Skeletal muscle tissue (tissue), 3 donors: ENCODE measurements at regions not wholly inside any gene's neighbourhood (a gene's known extent, or its start where the extent isn't known, plus 50 kb on each side); places are given as distances from the start of the nearest gene placed in this dataset.

Experiments used
- H3K27ac ChIP-seq: one replicate; pipeline ENCODE4 v1.7.0; 2013; ENCODE audit warnings: mild to moderate bottlenecking, low read depth, low read length, inconsistent platforms
- H3K27me3 ChIP-seq, 3 donors: one replicate each; pipeline ENCODE4 v1.7.0; 2013; ENCODE audit warnings: low read length in 3 of 3; ENCODE audit not compliant: control insufficient read depth in 3 of 3, insufficient read depth in 3 of 3
- H3K36me3 ChIP-seq, 3 donors: one replicate each; pipeline ENCODE4 v1.7.0; 2013; ENCODE audit warnings: low read length in 3 of 3; ENCODE audit not compliant: control insufficient read depth in 3 of 3, insufficient read depth in 3 of 3
- H3K4me1 ChIP-seq, 3 donors: one replicate each; pipeline ENCODE4 v1.7.0; 2013; ENCODE audit warnings: low read length in 3 of 3, mild to moderate bottlenecking in 3 of 3; ENCODE audit not compliant: control insufficient read depth in 3 of 3, insufficient read depth in 3 of 3
- H3K4me3 ChIP-seq, 3 donors: one replicate each; pipeline ENCODE4 v1.7.0; 2013; ENCODE audit warnings: low read length in 3 of 3
- H3K9ac ChIP-seq, 3 donors: one replicate each; pipeline ENCODE4 v1.7.0; 2013; ENCODE audit warnings: low read length in 3 of 3, mild to moderate bottlenecking in 3 of 3, moderate library complexity in 2 of 3, low read depth in 1 of 3
- H3K9me3 ChIP-seq, 3 donors: one replicate each; pipeline ENCODE4 v1.7.0; 2013; ENCODE audit warnings: low read length in 3 of 3; ENCODE audit not compliant: control insufficient read depth in 3 of 3
- donor health status: Osteomylitis.

DNA sequence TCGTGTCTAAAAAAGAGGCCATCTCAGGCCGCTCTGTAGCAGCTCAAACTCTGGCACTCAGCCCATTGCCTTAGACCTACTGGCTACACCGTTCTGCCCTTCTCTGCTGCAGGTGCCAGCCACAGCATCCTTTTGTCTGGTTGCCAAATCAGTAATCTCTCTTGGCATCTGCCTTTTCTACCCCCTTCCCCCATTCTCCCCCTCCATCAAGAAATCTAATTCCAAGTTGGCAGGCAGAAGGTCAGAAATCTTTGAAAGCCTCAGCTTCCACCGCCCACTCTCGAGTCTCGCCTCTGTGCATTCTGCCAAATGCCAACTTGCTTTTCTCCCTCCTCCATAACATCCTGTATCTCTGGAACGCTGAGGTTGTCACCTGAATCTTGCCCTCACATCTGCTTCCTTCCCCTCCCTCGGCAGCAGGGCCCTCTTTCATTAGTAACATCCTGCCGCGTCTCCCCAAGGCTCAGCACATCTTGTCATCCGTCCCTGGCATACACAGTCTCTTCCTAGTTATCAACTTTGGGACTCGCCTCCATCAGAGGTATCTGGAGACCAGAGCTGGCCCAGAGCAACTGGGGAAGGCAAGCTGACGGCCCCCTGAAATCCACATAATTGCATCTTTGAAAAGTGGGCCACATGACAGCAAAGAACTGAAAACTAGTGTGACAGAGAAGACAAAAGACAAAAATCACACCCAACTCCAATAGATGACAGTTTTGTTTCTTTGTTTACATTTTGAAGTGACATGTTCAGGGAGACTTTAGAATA, 312.0 kb upstream of the CCDC54 start:
- H3K27ac ChIP-seq, result no peak overlapping the region

DNA sequence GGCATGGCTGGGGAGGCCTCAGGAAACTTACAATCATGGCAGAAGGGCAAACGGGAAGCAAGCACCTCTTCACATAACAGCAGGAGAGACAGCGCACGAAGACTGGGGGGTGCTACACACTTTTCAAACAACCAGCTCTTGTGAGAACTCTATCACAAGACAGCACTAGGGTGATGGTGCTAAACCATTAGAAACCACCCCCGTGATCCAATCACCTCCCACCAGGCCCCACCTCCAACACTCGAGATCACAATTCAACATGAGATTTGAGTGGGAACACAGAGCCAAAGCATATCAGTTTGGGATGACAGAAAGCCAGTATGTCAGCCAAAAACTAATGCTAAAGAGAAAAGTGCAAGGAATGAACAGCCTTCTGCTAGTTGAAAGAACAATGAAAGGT, 309.8 kb upstream of the CCDC54 start:
- Histone ChIP-seq H3K27ac (no peak overlapping the region), H3K9ac (no peak overlapping the region), H3K9me3 (no peaks in the 10 kb centered on the region), H3K4me1 (peaks cover 2 to 8% (median 5%) of the 10 kb centered on the region in 3 donors), H3K27me3 (no peaks in the 10 kb centered on the region), H3K4me3 (no peak overlapping the region), H3K36me3 (no peaks in the 10 kb centered on the region)

More for the DNA sequence above, 312.0 kb upstream of the CCDC54 start:
- H3K4me3 ChIP-seq, result no peak overlapping the region
- no peaks in the 10 kb centered on the region for H3K27me3 ChIP-seq
- no peak overlapping the region for H3K9ac ChIP-seq
- no peaks in the 10 kb centered on the region for H3K9me3 ChIP-seq
- no peaks in the 10 kb centered on the region for H3K36me3 ChIP-seq
- H3K4me1 ChIP-seq, result peaks cover 2 to 8% (median 5%) of the 10 kb centered on the region in 3 donors

DNA sequence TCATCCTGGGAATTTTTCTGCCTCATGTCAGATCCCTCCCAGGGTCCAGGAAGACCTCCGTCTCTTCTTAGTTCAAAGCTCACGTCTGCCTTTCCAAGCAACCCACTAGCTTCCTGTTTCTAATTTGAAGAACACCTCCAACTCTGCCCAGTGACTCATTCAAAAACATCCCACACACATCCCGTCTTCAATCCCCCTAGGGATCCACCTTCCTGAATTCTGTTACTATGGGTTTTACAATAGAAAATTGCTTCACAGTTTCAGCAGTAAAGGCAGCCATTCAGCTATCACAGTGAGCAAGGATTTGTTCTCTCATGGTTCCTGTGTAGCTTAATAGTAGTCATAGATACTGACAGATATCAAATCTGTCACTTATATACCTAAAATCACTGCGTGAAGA, 308.3 kb upstream of the CCDC54 start:
- Histone ChIP-seq H3K9me3 (no peaks in the 10 kb centered on the region), H3K4me1 (peaks cover 2 to 5% (median 5%) of the 10 kb centered on the region in 3 donors), H3K36me3 (no peaks in the 10 kb centered on the region), H3K9ac (no peak overlapping the region), H3K27me3 (no peaks in the 10 kb centered on the region), H3K27ac (no peak overlapping the region), H3K4me3 (no peak overlapping the region)

DNA sequence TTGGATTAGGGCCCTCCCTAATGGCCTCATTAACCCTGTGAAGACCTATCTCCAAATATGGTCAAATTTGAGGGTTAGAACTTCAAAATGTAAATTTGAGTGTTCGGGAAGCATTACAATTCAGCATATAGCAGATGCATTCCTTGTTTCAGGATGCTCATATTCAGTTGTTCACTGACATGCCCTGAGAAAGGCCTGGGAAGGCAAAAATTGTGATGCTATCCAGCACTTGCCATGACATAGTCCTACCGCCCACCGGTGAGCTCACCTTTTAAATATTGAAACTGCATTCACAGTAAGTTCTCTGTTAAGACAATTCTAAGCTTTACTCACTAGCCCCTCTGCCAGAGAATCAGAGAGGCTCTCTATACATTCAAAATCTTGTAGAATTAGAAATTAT, 300.3 kb upstream of the CCDC54 start:
- H3K36me3 ChIP-seq, result no peaks in the 10 kb centered on the region
- H3K9me3 ChIP-seq, result no peaks in the 10 kb centered on the region
- H3K4me1 ChIP-seq, result no peaks in the 10 kb centered on the region
- no peaks in the 10 kb centered on the region for H3K27me3 ChIP-seq
- no peak overlapping the region for H3K4me3 ChIP-seq
- no peak overlapping the region for H3K9ac ChIP-seq
- H3K27ac ChIP-seq, result no peak overlapping the region

DNA sequence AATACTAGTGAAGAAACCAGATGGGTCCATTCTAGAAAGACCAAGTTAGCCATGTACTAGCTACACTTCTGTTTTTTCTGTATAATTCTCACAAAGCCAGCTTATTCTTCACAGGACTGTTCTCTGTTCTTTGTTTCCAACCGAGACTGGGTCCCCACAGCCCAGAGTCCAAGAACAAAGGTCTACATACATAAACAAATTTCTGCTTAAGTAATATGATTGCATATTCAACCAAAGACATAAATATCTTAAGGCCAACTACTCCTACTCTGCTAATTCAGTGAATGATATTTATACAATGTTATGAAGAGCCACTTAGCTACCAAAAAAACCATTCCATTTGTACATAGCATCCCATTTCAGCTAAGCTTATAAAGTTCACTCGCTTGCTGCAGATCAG, 299.8 kb upstream of the CCDC54 start:
- Histone ChIP-seq H3K9me3 (no peaks in the 10 kb centered on the region), H3K4me1 (no peaks in the 10 kb centered on the region), H3K4me3 (no peak overlapping the region), H3K36me3 (no peaks in the 10 kb centered on the region), H3K27ac (no peak overlapping the region), H3K27me3 (no peaks in the 10 kb centered on the region), H3K9ac (no peak overlapping the region)

DNA sequence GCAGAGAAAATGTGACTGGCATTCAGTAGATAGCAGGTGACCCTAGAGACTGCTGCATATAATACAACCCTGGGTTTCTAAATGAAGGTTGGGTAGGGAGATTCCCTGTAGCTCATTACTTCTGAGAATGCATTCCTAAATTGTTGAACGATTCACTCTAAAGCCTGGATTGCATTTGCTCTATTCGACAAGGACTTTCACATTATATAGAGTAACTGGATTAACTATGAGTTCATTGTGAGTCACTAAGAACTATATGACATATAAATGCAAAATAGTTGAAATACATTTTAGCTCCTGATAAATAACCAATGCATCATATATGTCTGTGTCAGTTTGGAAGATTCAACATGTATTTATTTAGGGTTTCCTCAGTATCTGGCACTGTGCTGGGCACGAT, 294.7 kb upstream of the CCDC54 start:
- no peaks in the 10 kb centered on the region for H3K9me3 ChIP-seq
- no peaks in the 10 kb centered on the region for H3K36me3 ChIP-seq
- H3K9ac ChIP-seq, result no peak overlapping the region
- H3K27me3 ChIP-seq, result no peaks in the 10 kb centered on the region
- no peak overlapping the region for H3K27ac ChIP-seq
- no peak overlapping the region for H3K4me3 ChIP-seq
- H3K4me1 ChIP-seq, result no peaks in the 10 kb centered on the region

DNA sequence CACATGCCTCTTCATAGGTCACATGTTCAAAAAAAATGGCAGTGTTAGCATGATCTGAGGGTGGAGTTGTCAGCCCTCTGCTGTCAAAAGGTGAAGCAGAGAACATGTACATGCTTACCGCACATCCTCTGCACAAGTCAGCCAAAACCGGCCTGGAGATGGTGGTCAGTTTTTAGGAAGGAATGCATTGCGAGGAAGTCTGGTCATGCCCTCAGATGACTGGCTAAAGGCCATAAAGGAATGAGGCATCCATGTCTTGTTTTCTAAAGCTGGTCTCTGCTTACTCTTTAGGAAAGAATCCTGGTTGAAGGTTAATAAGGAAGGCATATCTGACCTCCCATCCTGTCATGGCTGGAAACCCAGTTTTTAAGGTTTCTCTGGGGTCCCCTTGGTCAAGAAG, 292.0 kb upstream of the CCDC54 start:
- Histone ChIP-seq H3K27ac (no peak overlapping the region), H3K36me3 (no peaks in the 10 kb centered on the region), H3K9ac (no peak overlapping the region), H3K4me3 (no peak overlapping the region), H3K4me1 (no peaks in the 10 kb centered on the region), H3K27me3 (no peaks in the 10 kb centered on the region), H3K9me3 (no peaks in the 10 kb centered on the region)

DNA sequence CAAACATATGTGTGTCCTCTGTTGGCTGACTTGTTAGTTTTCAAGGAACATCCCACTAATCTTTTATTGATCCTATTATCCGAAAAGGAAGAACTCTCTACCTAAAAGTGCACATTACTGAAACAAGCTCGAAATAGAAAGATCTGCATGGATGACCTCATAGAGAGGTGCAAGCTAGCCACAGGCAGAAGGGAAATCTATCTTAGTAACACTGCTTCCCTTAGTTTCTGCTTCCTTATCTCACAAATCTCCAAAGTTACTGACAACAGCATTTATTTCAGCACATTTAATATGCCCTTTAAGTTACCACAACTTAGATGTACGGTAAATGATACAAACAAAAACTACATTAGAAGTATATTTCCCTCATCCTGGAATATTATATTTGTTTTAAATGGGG, 285.1 kb upstream of the CCDC54 start:
- no peaks in the 10 kb centered on the region for H3K4me1 ChIP-seq
- H3K9ac ChIP-seq, result no peak overlapping the region
- no peaks in the 10 kb centered on the region for H3K27me3 ChIP-seq
- no peak overlapping the region for H3K27ac ChIP-seq
- no peaks in the 10 kb centered on the region for H3K36me3 ChIP-seq
- no peak overlapping the region for H3K4me3 ChIP-seq
- peaks cover 0 to 3% (median 0%) of the 10 kb centered on the region in 3 donors for H3K9me3 ChIP-seq

DNA sequence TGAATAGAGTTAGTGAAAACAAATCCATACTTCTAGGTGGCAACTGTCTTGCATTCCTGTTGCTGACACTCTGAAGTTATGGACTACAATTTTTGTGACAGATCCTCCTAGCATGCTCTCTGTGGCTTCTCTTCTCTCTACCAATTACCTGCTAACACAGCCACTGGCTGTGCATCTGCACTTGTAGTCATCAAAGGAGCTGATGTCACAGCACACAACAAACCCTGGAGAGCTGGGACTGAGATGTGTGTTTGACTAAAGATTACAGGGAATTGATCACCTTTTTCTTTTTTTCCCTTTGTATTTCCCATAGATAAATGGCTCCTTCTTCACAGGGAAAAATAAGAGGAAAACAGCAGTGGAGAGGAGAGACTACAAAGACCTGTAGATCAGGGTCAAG, 278.4 kb upstream of the CCDC54 start:
- Histone ChIP-seq H3K27ac (no peak overlapping the region), H3K36me3 (no peaks in the 10 kb centered on the region), H3K4me1 (no peaks in the 10 kb centered on the region), H3K9me3 (no peaks in the 10 kb centered on the region), H3K27me3 (no peaks in the 10 kb centered on the region), H3K9ac (no peak overlapping the region), H3K4me3 (no peak overlapping the region)

DNA sequence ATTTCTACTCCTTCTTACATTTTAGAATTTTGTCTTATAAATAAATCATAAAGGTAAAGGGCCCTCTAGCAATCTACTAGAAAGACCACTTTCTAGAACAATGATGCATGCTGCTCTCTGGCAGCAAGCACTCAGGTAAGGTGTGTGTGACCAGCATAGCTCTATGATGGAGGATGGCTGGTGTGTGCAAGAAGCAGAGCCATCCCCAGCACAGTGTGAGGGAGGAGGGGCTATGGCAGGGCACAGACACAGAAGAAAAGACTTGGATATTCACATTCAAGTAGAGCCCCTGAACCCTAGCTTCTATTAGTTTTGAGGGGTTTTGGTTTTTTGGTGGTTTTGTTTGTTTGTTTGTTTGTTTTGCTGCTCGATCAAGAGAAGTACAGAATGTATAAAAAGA, 277.1 kb upstream of the CCDC54 start:
- Histone ChIP-seq H3K4me1 (no peaks in the 10 kb centered on the region), H3K27ac (no peak overlapping the region), H3K27me3 (no peaks in the 10 kb centered on the region), H3K9ac (no peak overlapping the region), H3K36me3 (no peaks in the 10 kb centered on the region), H3K4me3 (no peak overlapping the region), H3K9me3 (no peaks in the 10 kb centered on the region)
